ENCODE measurements at regions not wholly inside any gene's neighbourhood (a gene's known extent, or its start where the extent isn't known, plus 50 kb on each side); places are given as distances from the start of the nearest gene placed in this dataset.
"Not testable (repeated sequence)": the region's sequence is repeated elsewhere in the genome, so short reads cannot be mapped to it uniquely, and the experiment has no call there.

DNA sequence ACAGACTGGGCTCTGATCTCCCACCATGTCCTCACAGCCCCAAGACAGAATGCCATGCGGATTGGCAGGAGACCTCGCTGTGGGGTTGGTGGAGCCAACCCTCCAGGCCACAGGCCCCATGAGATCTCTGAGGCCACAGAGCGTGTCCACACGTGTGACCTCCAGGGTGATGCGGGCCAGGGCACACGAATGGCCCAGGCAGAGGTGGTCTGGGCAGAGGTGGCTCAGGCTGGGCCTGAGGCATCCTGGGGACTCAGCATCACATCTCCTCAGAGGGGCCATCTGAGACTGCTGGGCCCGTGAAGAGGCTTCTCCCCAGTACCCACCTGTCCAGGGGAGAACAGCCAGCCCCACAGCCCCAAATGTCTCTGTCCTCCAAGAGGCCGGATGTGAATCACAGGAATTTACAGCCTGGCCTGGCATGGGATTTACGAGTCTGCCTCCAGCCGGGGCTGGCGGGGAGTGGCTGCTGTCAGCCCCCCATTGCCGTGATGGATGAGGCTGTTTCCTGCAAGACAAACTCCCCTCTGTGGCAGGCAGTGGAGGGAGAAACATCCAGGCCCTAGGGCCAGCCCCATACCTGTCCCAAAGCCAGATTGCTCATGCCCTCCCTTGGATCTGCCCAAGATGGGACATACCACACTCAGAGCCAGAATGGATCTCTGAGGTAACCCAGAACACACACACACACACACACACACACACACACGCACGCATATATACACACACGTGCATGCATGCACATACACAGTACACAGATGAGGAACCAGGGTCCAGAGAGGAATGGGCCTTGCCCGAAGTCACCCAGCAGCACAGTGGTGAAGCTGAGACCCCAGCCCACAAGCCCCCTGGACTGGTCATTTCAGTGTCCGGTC, 208.3 kb downstream of the TBC1D2B start:
- Mint-ChIP-seq H3K27me3 (peaks cover 6 to 12% of the 10 kb centered on the region in 2 donors), H3K27ac (no peak overlapping the region), H3K4me3 (no peak overlapping the region), H3K9me3 (no peaks in the 10 kb centered on the region), H3K36me3 (no peaks in the 10 kb centered on the region), H3K4me1 (peaks cover 0 to 3% of the 10 kb centered on the region in 2 donors)
- no peak for DNase-seq
- no peak for ATAC-seq (replicated peaks)

DNA sequence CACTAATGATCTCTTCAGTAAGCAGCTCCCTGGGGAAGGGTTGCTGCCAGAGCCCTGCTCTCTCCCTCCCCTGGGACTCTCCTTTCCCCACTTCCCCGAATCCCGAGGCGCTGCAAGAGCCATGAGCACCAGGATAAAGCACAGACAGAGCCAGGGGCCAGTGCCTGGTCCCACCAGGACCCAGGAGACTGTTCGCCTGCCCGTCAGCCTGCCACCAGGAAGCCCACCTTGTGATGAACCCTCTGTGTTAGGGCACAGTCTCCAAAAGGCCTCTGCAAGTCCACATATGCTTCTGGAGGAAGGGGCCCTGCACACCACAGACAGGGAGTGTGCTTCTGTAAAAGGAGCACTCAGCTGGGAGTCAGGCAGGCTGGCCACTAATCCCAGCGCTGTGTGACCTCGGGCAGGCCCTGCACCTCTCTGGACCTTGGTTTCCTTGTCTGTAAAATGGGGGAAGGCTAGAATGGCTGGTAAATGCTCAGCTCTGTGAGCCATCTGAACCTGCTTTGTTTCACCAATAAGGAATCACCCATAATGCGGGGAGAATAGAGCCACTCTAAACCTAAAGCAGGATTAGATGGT, 209.4 kb downstream of the TBC1D2B start:
- H3K4me1 Mint-ChIP-seq; ATAC-seq (replicated peaks); H3K4me3 Mint-ChIP-seq; H3K36me3 Mint-ChIP-seq; H3K27ac Mint-ChIP-seq; DNase-seq; H3K9me3 Mint-ChIP-seq: not testable (repeated sequence)
- H3K27me3 Mint-ChIP-seq: peaks cover 17 to 20% of the 10 kb centered on the region in 2 donors

DNA sequence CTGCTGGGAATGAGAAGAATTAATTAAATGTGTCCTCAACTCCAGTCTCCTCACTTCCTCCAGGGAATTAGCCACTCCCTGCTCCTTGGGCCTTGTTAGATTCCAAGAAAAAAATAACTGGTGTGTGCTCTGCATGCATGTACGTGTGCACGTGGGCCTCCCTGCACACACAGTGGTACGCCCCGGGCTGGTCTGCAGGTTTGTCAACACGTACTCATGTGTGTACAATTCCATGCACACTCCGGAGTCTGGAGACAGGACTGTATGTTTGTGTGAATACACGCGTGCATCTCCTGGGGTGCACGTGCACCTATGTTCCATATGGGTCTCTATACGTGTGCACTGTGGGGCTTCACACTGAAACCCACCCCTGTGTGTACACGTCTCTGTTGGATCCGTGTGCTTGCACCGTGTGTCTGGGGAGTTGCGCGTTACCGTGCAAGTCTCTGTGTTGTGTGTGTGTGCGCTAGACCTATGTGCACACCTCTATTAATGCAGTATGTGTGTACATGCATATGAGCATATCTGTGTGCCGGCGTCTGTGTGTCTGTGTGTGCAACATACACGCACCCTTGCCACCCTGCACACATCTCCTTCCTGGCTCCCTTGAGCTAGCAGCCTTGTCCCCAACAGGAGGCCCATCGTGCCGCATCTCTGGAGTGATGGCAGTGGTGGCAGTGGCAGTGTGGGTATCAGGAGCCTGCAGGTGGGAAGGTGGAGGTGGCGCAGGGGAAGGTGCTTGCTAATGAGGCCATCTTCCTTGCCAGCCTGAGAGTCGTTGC, 210.1 kb downstream of the TBC1D2B start:
- peaks cover 23 to 24% of the 10 kb centered on the region in 2 donors for H3K27me3 Mint-ChIP-seq
- H3K4me3 Mint-ChIP-seq: no peak overlapping the region
- no peak for ATAC-seq (replicated peaks)
- no peaks in the 10 kb centered on the region for H3K9me3 Mint-ChIP-seq
- H3K27ac Mint-ChIP-seq: no peak overlapping the region
- peaks cover 0 to 3% of the 10 kb centered on the region in 2 donors for H3K4me1 Mint-ChIP-seq
- no peaks in the 10 kb centered on the region for H3K36me3 Mint-ChIP-seq
- no peak for DNase-seq

DNA sequence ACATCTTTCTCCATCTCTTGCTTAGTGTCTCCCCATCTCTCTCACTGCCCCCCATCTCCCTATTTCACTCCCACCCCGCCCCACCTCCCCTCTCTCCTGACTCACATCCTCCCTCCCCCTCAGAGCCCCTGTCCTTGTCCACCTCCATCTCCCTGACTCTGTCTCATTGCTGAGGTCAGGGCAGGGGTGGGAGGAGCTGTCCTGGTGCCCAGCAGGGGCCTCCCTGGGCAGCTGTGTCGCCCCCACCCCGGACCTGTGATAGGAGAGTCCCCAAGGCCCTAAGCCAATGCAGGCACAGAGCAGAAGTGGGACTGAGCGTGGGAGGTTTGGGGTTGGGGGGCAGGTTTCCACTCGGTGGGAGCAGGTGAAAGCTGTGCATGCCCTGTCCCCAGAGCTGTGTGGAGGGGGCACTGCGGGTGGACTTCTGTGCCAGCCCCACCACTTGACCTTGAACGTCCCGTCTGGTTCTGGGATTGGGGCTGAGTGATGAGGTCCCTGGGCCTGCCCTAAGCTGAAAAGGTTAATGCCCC, 210.8 kb downstream of the TBC1D2B start:
- DNase-seq: no peak
- Mint-ChIP-seq H3K27me3 (peaks cover 28% of the 10 kb centered on the region in 2 donors), H3K9me3 (no peaks in the 10 kb centered on the region), H3K27ac (no peak overlapping the region), H3K4me3 (no peak overlapping the region), H3K36me3 (no peaks in the 10 kb centered on the region), H3K4me1 (peaks cover 0 to 3% of the 10 kb centered on the region in 2 donors)
- no peak for ATAC-seq (replicated peaks)

DNA sequence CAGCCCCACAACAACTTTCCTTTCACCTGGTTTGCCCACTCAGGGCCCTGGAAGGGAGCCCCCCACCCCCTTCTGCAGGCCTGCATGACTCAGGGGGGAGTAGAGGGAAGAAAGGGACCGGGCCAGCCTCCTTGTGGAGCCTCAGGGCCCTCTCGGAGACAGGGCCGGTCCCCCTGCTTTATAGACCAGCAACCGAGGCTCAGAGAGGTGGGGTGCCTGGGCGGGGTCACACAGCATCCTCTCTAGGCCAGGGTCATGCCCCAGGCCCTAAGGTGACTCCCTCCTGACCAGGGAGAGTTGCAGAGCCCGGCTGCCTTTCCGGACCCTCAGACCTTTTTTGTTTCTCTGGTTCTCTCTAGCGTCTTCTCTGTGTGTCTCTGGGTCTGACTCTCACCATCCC, 211.3 kb downstream of the TBC1D2B start:
- H3K9me3 Mint-ChIP-seq: no peaks in the 10 kb centered on the region
- no peak overlapping the region for H3K27ac Mint-ChIP-seq
- ATAC-seq (replicated peaks) (no peak), DNase-seq (no peak)
- H3K36me3 Mint-ChIP-seq: no peaks in the 10 kb centered on the region
- peaks cover 25 to 32% of the 10 kb centered on the region in 2 donors for H3K27me3 Mint-ChIP-seq
- H3K4me1 Mint-ChIP-seq: peaks cover 0 to 3% of the 10 kb centered on the region in 2 donors
- H3K4me3 Mint-ChIP-seq: no peak overlapping the region

DNA sequence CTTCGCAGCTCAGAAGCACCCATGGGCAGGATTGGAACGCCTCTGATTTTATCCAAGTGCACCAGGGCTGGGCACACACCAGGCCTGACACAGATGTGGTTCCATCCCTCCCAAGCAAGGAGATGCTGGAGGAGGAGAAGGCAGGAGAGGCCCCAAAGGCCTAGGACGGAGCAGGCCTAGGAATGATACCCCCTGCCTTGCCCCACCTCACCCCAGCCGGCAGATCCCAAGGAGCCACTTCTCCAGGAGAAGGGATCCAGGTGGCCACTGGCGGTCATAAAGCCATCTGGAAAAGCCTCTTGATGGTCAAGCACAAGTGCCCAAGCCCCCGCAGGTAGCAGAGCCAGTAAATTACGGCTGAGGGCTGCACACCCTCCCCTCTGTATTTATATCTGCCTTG, 211.8 kb downstream of the TBC1D2B start:
- Mint-ChIP-seq H3K4me3 (no peak overlapping the region), H3K27ac (no peak overlapping the region), H3K36me3 (no peaks in the 10 kb centered on the region), H3K4me1 (peaks cover 0 to 3% of the 10 kb centered on the region in 2 donors), H3K27me3 (peaks cover 24 to 32% of the 10 kb centered on the region in 2 donors), H3K9me3 (no peaks in the 10 kb centered on the region)
- ATAC-seq (replicated peaks): no peak
- no peak for DNase-seq

DNA sequence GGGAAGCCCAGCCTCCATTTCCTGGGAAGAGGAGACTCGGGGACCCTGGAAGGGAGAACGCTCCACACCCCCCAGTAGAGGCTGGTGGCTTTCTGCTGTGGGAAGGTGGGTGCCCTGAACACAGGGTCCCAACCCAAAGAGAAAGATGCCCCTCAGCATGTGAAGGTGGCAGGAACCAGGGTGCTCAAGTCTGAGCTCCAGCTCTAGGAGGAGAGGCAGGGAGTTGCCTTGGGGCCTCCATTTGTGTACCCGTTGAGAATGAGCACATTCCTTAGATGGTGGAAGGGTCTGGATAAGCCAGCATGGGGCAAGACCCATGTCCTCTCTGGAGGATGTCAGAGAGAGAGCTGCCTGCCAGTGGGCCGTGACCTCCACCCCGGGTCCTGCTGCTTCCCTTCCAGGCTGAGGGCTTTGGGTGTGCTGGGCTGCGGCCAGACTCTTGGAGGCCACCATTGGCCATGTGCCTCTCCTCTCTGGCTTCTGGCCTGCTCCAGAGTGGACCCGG, 212.4 kb downstream of the TBC1D2B start:
- no peaks in the 10 kb centered on the region for H3K9me3 Mint-ChIP-seq
- DNase-seq (no peak), ATAC-seq (replicated peaks) (no peak)
- no peak overlapping the region for H3K4me3 Mint-ChIP-seq
- no peaks in the 10 kb centered on the region for H3K36me3 Mint-ChIP-seq
- H3K27ac Mint-ChIP-seq: no peak overlapping the region
- H3K4me1 Mint-ChIP-seq: peaks cover 0 to 3% of the 10 kb centered on the region in 2 donors
- H3K27me3 Mint-ChIP-seq: peaks cover 23 to 32% of the 10 kb centered on the region in 2 donors

DNA sequence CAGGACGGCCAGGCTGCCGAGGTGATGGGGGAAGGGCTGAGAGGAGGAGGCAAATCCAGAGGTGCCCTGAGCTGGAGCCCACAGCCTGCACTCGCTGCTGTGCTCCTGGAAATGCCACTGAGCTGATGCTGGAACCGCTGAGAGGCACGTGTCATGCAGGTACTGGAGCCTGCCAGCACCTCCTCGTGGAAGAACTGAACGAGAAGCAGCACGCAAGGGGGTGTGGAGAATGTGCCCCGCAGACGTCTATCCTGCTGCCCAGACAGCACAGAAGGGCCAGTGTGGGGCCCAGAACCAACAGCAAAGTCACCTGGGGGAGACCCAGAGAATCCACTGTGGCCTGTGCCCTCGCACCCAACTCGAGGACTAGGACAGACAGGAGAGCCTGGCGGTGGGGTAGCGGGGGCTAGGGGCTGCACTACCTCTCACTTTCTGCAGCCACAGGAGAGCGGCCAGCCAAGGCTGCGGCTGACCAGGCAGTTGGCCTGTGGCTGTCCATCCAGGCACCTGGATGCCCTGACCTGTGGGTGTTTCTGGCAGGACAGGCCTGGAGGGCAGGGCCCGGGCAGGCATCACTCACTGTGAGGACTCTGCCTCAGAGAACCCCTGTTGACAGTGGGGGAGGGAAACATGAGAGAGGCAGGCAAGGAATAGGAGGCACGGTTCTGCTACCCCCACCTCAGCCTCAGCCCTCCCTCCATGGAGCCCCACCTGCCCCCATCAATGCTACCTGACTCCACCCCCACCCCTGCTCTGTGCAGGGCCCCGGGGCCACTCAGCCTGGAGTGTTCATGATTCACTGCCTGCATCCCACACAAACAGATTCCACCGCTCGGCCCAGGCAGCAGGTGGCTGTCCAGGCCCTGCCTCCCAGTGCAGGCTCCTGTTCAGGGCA, 213.1 kb downstream of the TBC1D2B start:
- Mint-ChIP-seq H3K4me1 (peaks cover 0 to 1% of the 10 kb centered on the region in 2 donors), H3K27ac (no peak overlapping the region), H3K9me3 (no peaks in the 10 kb centered on the region), H3K27me3 (peaks cover 16 to 36% of the 10 kb centered on the region in 2 donors), H3K36me3 (no peaks in the 10 kb centered on the region), H3K4me3 (no peak overlapping the region)
- ATAC-seq (replicated peaks): no peak
- DNase-seq: no peak

DNA sequence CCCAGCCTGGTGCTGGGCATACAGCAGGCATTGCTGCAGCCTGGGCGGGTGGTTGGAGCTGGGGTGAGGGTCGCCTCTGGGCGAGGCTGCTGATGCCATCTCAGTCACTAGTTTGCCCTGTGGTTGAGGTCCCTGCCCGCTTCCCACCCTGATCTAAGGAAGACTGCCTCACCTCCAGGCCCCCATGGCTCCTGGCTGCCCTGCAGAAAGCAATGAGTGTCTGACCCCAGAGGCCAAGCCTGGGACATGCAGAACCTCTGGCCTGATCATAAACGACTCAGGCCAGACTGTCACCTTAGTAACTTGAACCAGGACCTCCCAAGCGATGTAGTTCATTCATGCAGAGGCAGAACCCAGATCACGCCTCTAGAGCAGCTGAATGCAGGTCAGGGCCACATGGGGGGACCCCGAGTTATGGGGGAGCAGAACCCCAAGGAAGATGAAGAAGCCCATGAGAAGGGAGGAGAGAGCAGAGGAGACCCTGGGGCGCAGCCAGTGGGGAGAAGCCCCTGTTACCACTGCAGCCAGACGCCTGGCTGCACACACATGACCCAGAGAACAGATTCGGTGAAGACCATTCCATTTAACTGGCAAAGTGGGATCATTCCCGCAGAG, 213.9 kb downstream of the TBC1D2B start:
- H3K27ac Mint-ChIP-seq: no peak overlapping the region
- DNase-seq (no peak), ATAC-seq (replicated peaks) (no peak)
- H3K4me3 Mint-ChIP-seq: no peak overlapping the region
- peaks cover 5% of the 10 kb centered on the region in 2 donors for H3K4me1 Mint-ChIP-seq
- no peaks in the 10 kb centered on the region for H3K9me3 Mint-ChIP-seq
- H3K36me3 Mint-ChIP-seq: no peaks in the 10 kb centered on the region
- H3K27me3 Mint-ChIP-seq: peaks cover 15 to 32% of the 10 kb centered on the region in 2 donors

DNA sequence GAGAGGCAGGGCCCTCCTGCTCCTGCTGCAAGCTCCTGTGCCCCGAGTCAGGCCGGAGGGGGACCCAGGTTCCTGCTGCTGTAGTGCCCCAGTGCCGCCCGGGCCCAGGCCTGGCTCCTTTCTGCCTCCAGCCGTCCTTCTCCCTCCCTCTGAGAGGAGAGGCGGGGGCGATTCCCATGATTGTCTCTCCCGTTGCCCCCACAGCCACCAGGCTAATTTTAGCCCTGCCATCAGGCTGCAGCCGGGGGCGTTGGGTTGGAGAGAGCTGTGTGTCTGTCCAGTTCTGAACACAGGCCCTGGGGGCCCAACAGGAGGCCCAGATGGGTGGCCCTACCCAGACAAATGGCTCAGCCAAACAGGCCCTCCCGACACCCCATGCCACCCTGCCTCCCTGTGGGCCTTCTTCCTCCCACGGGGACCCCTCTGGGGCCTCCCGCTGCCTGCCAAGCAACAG, 214.8 kb downstream of the TBC1D2B start:
- DNase-seq (no peak), ATAC-seq (replicated peaks) (no peak)
- Mint-ChIP-seq H3K36me3 (no peaks in the 10 kb centered on the region), H3K27ac (no peak overlapping the region), H3K9me3 (no peaks in the 10 kb centered on the region), H3K4me3 (no peak overlapping the region), H3K4me1 (peaks cover 6 to 7% of the 10 kb centered on the region in 2 donors), H3K27me3 (peaks cover 15 to 32% of the 10 kb centered on the region in 2 donors)

DNA sequence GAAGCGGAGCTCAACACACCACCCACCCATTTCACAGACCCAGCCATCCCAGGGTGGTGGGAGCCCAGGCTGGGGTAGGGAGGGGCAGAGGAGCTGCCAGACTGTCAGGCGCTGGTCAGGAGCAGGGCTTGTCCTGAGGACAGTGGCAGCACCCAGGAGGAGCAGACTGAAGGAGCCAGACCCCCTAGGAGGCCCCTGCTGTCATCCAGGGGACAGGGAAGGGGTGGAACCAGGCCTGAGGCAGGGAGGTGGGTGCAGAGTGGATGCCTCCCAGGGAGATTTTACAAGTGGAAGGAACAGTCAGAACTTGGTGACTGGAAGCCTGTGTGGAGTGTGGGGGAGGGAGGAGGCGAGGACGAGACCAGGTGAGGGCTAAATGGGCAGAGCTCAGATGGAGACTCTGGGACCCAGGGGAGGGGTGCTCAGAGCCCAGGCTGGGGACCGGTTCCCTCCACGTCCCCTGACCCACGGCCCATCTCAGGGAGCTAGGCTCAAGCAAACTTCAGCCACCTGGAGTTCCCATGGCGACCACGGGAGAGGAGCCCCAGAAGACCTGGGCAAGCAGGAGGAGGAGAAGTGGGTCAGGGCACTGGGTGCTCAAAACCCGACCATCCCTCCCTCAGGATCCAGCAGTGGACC, 215.4 kb downstream of the TBC1D2B start:
- H3K27ac Mint-ChIP-seq; H3K9me3 Mint-ChIP-seq; H3K36me3 Mint-ChIP-seq; H3K4me1 Mint-ChIP-seq; DNase-seq; ATAC-seq (replicated peaks); H3K4me3 Mint-ChIP-seq: not testable (repeated sequence)
- peaks cover 15 to 37% of the 10 kb centered on the region in 2 donors for H3K27me3 Mint-ChIP-seq

DNA sequence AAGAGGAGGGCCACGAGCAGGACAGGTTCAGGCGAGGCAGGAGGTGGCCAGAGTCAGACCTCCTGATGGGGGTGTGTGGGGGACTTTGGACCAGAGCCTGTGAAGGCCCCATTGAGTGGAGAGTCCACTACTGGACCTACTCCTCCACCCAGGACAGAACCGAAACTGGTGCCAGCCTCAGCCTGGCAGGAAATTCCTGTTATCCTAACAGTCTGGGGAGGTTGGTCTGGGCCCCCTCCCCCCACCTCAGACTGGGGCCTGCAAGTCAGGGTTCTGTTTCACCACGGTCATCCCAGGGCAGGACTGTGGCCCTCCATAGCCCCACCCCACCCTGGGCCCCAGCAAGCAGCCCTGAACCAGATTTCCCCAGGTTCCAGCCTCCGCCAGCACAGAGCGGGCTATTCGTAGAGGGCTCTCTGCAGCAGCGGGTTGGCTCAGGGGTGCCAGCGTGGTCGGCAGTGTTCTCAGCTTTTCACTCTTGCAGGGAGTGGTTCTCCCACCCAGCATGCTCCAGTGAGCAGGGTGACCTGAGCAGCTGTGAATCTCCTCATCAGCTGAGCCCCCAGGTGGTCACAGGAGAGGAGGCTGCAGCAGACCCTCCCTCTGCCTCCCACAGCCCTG, 217.3 kb downstream of the TBC1D2B start:
- ATAC-seq (replicated peaks) (no peak), DNase-seq (no peak)
- Mint-ChIP-seq H3K27ac (no peak overlapping the region), H3K36me3 (no peaks in the 10 kb centered on the region), H3K9me3 (no peaks in the 10 kb centered on the region), H3K4me3 (no peak overlapping the region), H3K27me3 (peaks cover 16 to 39% of the 10 kb centered on the region in 2 donors), H3K4me1 (peaks cover 6 to 7% of the 10 kb centered on the region in 2 donors)
